Vagina (tissue), 2 donors: ENCODE measurements at regions not wholly inside any gene's neighbourhood (a gene's known extent, or its start where the extent isn't known, plus 50 kb on each side); places are given as distances from the start of the nearest gene placed in this dataset.

ENCODE experiments used
- POLR2A ChIP-seq, 2 donors: fragments of 450-650 bp; IDR thresholded peaks; one replicate each; pipeline ENCODE4 v1.6.1; 2017; ENCODE audit warnings: antibody characterized with exemption in 2 of 2, mild to moderate bottlenecking in 2 of 2, moderate library complexity in 2 of 2
- TF ChIP-seq, protein P1 (sequence below), 3 experiments: fragments of 450-650 bp in 2 of 3; fragments of 200-600 bp in 1 of 3; sonication (generic) in 1 of 3; IDR thresholded peaks; one replicate each; pipeline ENCODE4 v1.5.1; 2017 to 2019; ENCODE audit warnings: antibody characterized with exemption in 3 of 3, mild to moderate bottlenecking in 2 of 3, moderate library complexity in 2 of 3

DNA sequence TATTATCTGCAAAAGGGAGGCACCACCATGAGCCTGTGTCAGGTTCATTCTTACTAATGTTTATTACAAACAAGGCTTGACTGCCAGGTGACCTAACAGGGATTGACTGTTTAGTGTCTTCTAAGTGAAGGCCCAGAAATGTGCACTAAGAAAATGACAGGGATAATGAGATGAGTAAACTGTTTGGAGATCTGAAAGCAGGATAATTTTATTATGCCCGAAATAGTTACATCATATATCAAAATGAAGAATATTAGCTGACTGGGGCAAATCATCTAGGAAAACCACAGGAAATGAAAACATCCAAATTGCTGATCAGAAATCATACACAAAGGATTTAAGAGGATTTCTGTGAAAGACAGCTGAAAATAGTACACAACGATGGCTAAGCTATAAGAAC is 516.7 kb downstream of the HDGFL1 start:
- TF ChIP-seq, protein P1, sequence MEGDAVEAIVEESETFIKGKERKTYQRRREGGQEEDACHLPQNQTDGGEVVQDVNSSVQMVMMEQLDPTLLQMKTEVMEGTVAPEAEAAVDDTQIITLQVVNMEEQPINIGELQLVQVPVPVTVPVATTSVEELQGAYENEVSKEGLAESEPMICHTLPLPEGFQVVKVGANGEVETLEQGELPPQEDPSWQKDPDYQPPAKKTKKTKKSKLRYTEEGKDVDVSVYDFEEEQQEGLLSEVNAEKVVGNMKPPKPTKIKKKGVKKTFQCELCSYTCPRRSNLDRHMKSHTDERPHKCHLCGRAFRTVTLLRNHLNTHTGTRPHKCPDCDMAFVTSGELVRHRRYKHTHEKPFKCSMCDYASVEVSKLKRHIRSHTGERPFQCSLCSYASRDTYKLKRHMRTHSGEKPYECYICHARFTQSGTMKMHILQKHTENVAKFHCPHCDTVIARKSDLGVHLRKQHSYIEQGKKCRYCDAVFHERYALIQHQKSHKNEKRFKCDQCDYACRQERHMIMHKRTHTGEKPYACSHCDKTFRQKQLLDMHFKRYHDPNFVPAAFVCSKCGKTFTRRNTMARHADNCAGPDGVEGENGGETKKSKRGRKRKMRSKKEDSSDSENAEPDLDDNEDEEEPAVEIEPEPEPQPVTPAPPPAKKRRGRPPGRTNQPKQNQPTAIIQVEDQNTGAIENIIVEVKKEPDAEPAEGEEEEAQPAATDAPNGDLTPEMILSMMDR (IDR thresholded peaks at IDR 0.05) = no peak
- no peak for TF ChIP-seq POLR2A (IDR thresholded peaks at IDR 0.05)
